NB4 (cell line): ENCODE measurements at regions not wholly inside any gene's neighbourhood (a gene's known extent, or its start where the extent isn't known, plus 50 kb on each side); places are given as distances from the start of the nearest gene placed in this dataset.

Experiments
- DNase-seq: peaks from one replicate; pipeline ENCODE4 v3.0.0; 2010; ENCODE audit warnings: low read depth
- H3K4me3 ChIP-seq: one replicate; pipeline ENCODE4 v1.5.1; 2011; ENCODE audit warnings: mild to moderate bottlenecking, low read depth, low read length, moderate library complexity
- MYC ChIP-seq: IDR thresholded peaks from 2 replicates; pipeline ENCODE4 v1.6.1; 2011; ENCODE audit warnings: low read depth, low read length
- POLR2A ChIP-seq: IDR thresholded peaks from 2 replicates; pipeline ENCODE4 v1.6.1; 2011; ENCODE audit warnings: mild to moderate bottlenecking; ENCODE audit not compliant: insufficient read length; ENCODE audit errors: extremely low read depth
- TF ChIP-seq, protein P1 (sequence below): IDR thresholded peaks from 2 replicates; pipeline ENCODE4 v1.6.1; 2011; ENCODE audit warnings: low read depth, low read length
- TF ChIP-seq, protein P2 (sequence below): IDR thresholded peaks from one replicate; pipeline ENCODE4 v1.5.1; 2012; ENCODE audit warnings: low read depth, low read length

DNA sequence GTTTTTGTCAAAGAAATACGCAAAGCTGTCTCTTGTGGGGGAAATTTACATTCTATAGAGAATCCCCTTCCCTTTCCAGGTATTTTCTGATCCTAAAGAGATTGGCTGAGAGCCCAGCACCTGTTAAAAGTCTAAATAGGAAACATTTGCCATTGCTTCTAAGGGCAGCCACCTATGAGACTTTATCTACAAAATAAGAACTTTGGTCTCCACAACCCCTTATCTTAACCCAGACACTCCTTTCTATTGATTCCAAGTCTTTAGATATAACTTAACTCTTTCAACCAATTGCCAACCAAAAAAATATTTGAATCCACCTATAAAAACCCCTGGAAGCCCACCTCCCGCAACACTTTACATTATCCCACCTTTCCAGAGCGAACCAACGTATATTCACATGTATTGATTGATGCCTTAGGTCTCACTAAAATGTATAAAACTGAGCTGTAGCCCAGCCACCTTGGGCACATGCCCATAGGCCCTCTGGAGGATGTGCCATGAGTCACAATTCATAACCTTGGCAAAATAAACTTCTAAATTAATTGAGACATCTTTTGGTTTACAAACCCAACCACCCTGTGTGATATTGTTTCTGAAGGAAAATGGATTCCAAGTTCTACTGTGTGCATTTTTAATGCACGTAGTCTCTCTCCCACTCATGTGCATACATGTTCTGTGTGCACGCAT, 211.4 kb downstream of the GAS1 start:
- no peak for DNase-seq
- TF ChIP-seq MYC (no peak), POLR2A (no peak)
- TF ChIP-seq, protein P1, sequence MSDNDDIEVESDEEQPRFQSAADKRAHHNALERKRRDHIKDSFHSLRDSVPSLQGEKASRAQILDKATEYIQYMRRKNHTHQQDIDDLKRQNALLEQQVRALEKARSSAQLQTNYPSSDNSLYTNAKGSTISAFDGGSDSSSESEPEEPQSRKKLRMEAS, result no peak
- TF ChIP-seq, protein P2, sequence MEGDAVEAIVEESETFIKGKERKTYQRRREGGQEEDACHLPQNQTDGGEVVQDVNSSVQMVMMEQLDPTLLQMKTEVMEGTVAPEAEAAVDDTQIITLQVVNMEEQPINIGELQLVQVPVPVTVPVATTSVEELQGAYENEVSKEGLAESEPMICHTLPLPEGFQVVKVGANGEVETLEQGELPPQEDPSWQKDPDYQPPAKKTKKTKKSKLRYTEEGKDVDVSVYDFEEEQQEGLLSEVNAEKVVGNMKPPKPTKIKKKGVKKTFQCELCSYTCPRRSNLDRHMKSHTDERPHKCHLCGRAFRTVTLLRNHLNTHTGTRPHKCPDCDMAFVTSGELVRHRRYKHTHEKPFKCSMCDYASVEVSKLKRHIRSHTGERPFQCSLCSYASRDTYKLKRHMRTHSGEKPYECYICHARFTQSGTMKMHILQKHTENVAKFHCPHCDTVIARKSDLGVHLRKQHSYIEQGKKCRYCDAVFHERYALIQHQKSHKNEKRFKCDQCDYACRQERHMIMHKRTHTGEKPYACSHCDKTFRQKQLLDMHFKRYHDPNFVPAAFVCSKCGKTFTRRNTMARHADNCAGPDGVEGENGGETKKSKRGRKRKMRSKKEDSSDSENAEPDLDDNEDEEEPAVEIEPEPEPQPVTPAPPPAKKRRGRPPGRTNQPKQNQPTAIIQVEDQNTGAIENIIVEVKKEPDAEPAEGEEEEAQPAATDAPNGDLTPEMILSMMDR, result no peak
- no peak overlapping the region for H3K4me3 ChIP-seq

DNA sequence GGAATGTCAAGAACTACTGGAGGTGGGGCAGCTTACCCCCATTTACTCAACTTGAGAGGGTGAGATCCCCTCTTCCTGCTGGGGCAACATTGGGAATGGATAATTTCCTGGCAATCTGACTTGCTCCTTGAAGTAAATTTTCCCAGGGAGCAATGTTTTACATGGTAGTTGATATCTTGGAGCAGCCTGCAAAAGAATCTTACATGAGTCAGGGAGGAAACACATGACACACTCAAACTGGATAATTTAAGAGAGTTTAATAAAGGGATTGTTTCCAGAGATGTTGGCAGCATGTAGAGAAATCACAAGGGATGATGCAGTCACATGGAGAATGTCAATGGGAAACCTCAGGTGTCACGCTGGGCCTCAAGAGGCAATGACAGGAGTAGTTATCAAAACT, 212.5 kb downstream of the GAS1 start:
- TF ChIP-seq POLR2A (no peak), MYC (no peak)
- TF ChIP-seq, protein P1, result no peak
- TF ChIP-seq, protein P2, result no peak

DNA sequence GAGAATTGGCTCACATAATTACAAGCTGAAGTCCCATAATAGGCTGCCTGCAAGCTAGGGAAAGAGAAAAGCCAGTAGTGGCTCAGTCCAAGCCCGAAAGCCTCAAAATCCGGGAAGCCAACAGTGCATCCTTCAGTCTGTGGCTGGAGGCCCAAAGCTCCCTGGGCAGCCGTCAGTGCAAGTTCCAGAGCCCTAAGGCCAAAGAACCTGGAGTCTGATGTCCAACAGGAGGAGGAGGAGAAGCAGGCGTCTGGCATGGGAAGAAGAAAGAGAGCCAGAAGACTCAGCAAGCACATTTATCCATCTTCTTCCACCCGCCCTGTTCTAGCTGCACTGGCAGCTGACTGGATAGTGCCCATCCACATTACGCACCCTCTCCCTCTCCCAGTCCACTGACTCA, 213.4 kb downstream of the GAS1 start:
- H3K4me3 ChIP-seq, result no peak overlapping the region
- TF ChIP-seq POLR2A, result no peak
- TF ChIP-seq, protein P1, result no peak
- no peak for TF ChIP-seq MYC
- no peak for DNase-seq

More for the DNA sequence above, 212.5 kb downstream of the GAS1 start:
- no peak overlapping the region for H3K4me3 ChIP-seq
- DNase-seq, result no peak

DNA sequence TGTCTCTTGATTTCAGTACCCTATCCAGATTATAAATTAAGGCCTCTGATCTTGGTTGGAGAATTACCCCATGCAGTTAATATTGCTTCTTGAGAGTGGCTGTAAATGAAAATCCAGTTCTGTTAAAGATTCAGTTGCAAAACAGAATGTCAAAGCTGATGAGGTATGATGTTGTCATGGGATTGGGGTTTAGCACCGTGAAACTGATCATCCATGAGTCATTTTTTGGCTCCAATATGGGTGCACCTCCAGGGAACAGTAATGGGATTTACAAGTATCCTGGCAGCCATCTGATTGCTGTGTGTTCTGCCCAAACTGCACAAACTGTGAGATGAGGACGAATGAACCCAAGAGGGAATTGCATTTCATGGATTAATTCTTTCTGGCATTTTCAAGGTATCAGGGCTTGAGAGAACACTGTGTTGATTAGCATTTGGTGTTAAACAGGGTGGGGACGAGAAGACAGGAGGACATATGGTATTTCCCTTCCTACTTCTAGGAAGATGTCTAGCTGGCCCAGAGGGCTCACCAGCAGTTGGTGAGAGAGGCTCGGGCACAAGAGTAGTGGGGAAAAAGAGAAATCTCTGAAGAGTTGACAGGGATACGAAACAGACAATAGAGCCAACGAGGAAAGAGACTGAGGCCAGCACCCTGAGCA, 214.7 kb downstream of the GAS1 start:
- TF ChIP-seq, protein P1, result no peak
- TF ChIP-seq, protein P2, result no peak
- TF ChIP-seq MYC (no peak), POLR2A (no peak)
- no peak for DNase-seq
- H3K4me3 ChIP-seq, result no peak overlapping the region

DNA sequence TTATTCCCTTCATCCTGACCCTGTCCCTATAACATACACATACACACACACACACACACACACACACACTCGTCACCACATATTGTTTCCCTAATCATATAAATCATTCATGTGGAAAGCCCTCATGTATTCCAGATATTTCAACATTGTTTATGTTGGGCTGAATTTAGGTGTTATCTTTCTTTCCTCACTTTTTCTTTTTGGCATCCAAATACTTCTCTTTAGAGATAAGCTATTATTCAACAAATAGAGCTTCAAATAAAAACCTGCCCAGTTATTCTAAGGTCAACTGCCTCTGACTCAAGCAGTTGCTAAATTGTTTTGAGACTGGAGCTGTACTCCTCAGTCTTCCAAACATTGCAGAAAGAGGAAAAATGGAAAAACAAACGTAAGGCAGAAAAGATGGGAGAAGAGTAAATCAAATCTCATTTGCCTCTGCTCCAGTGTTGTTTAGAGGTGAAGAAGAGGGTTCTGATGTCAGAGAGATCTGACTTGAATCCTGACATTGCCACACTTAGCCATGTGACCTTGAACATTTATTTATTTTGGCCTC, 215.7 kb downstream of the GAS1 start:
- H3K4me3 ChIP-seq, result no peak overlapping the region
- no peak for DNase-seq
- TF ChIP-seq, protein P1, result no peak
- TF ChIP-seq, protein P2, result no peak
- TF ChIP-seq MYC (no peak), POLR2A (no peak)

DNA sequence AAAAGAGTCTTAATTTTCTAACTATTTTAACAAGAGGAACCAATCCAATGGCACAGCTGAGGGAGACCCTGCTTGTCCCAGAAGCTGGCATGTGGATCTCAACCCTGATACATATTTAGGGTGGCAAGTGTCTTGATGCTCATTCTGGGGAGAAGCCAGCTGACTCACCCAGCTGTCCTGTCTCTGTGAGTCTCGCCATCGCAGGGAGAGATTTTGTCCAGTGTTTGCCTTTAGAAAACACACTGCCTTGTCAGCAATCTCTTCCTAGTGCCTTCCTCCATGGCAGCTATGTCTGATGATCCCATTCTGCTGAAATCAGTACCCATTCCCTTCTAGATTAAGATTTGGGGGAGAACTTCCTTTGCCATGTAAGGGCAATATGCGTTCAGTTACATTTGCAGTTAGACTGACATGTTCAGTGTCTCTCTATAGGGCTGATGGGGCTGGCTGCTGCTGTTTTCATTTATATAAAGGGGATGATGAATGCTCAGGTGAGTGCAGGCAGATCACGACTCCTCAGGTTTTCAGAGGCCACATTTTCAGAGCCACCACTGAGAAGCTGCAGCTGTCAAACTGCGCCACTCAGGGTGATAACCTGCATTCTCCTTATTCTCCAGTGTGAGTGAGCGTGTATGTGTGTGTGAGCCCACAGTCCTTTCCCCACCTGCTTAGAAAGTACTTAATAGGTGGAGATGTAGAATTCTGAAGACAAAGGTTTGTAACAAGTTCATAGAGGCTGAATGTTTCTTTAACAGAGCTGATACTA, 217.0 kb downstream of the GAS1 start:
- TF ChIP-seq, protein P2, result no peak
- TF ChIP-seq, protein P1, result no peak
- TF ChIP-seq POLR2A (no peak), MYC (no peak)
- DNase-seq, result no peak
- no peak overlapping the region for H3K4me3 ChIP-seq
